Transverse colon (tissue), 4 donors: ENCODE measurements at regions not wholly inside any gene's neighbourhood (a gene's known extent, or its start where the extent isn't known, plus 50 kb on each side); places are given as distances from the start of the nearest gene placed in this dataset.

Source experiments
- DNase-seq: peaks from one replicate; pipeline ENCODE4 v3.0.0-alpha.2; 2019
- H3K27ac ChIP-seq, 4 donors: fragments of 200-600 bp; sonication (generic); 2 replicates each; pipeline ENCODE4 v1.5.1; 2016 to 2018; ENCODE audit warnings: inconsistent platforms in 4 of 4
- H3K27me3 ChIP-seq: fragments of 200-600 bp; sonication (generic); 2 replicates; pipeline ENCODE4 v1.5.1; 2017; ENCODE audit warnings: inconsistent platforms
- H3K36me3 ChIP-seq, 4 donors: fragments of 200-600 bp; sonication (generic); 2 replicates each; pipeline ENCODE4 v1.5.1; 2017 to 2019; ENCODE audit warnings: inconsistent platforms in 4 of 4
- H3K4me1 ChIP-seq, 4 donors: fragments of 200-600 bp; sonication (generic); 2 replicates each; pipeline ENCODE4 v1.5.1; 2017 to 2020; ENCODE audit warnings: inconsistent platforms in 4 of 4
- H3K4me3 ChIP-seq, 4 donors: fragments of 200-600 bp; sonication (generic); 1 replicate in 1 of 4; 2 replicates in 3 of 4; pipeline versions ENCODE4 v1.5.1 to v1.6.1; 2017 to 2019; ENCODE audit warnings: inconsistent platforms in 4 of 4
- H3K9me3 ChIP-seq, 2 donors: fragments of 200-600 bp; sonication (generic); 2 replicates each; pipeline ENCODE4 v1.5.1; 2017 to 2019; ENCODE audit warnings: inconsistent platforms in 2 of 2
- CTCF ChIP-seq, 5 experiments: fragments of 200-600 bp in 3 of 5; fragments of 450-650 bp in 2 of 5; sonication (generic) in 3 of 5; IDR thresholded peaks; 1 replicate in 2 of 5; 2 replicates in 3 of 5; pipeline ENCODE4 v1.5.1; 2016 to 2017; ENCODE audit warnings: antibody characterized with exemption in 5 of 5, inconsistent platforms in 3 of 5, mild to moderate bottlenecking in 2 of 5, moderate library complexity in 1 of 5
- EP300 ChIP-seq: sonication (generic); formaldehyde crosslinking; IDR thresholded peaks from one replicate; pipeline ENCODE4 v1.6.1; 2017; ENCODE audit warnings: antibody characterized with exemption, low read depth
- POLR2A ChIP-seq: fragments of 450-650 bp; IDR thresholded peaks from one replicate; pipeline ENCODE4 v1.6.1; 2016; ENCODE audit warnings: antibody characterized with exemption, mild to moderate bottlenecking, moderate library complexity
- POLR2AphosphoS5 ChIP-seq, 3 donors: sonication (generic); formaldehyde crosslinking; IDR thresholded peaks; one replicate each; pipeline ENCODE4 v1.6.1; 2016; ENCODE audit warnings: antibody characterized with exemption in 3 of 3
- WGBS, 2 donors: methylation state at CpG; one replicate each; pipeline ENCODE4 v1.1.5; 2018; ENCODE audit warnings: low coverage in 1 of 2; 5-methylcytosine and 5-hydroxymethylcytosine counted together
- in situ Hi-C, 4 donors: fragments of 200-750 bp; cut with MboI; loops; one replicate each; pipeline versions ENCODE4 v1.15.0 to v1.15.1; 2017; ENCODE audit warnings: low sequenced_read_pairs in 3 of 4, low pct_ligation_motif_present in 1 of 4, low pct_unique_long_range_greater_than_20kb in 1 of 4
- intact Hi-C: fragments of 100-400 bp; cut with DNase I; formaldehyde crosslinking; loops from one replicate; pipeline ENCODE4 v1.15.1; 2023; ENCODE audit warnings: low total_unique reads

GRCh38 chr9:596703-597102, 244.8 kb upstream of the DMRT1 start:
- WGBS, 2 donors, result 91 to 100% methylated on average over 2 of the region's 2 CpGs
- no peak for DNase-seq
- Histone ChIP-seq H3K4me1 (peaks cover 0 to 9% (median under 1%) of the 10 kb centered on the region in 4 donors), H3K27ac (no peak overlapping the region), H3K4me3 (no peak overlapping the region), H3K9me3 (no peaks in the 10 kb centered on the region), H3K36me3 (no peaks in the 10 kb centered on the region), H3K27me3 (no peaks in the 10 kb centered on the region)
- no peak for TF ChIP-seq EP300
- no peak for TF ChIP-seq POLR2A
- no peak for TF ChIP-seq CTCF (IDR thresholded peaks at IDR 0.05)
- no peak for TF ChIP-seq POLR2AphosphoS5 (IDR thresholded peaks at IDR 0.05)
- in situ Hi-C loops, result no loop called here
- intact Hi-C loops, result no loop called here

DNA sequence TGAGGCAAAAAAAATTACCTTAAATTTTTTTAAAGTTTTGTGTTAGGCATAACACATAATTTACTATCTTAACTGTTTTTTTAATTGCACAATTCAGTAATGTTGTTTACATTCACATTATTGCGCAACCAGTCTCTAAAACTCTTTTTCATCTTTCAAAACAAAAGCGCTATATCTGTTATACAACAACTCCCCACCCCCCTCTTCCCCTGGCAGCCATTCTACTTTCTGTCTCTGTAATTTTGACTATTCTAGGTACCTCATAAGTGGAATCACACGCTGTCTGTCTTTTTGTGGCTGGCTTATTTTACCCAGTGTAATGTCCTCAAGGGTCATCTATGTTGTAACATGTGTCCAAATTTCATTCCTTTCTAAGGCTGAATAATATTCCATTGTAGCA, 241.5 kb upstream of the DMRT1 start:
- H3K9me3 ChIP-seq, result no peaks in the 10 kb centered on the region
- 75 to 88% methylated on average over 3 of the region's 3 CpGs for WGBS, 2 donors
- H3K4me3 ChIP-seq, result no peak overlapping the region
- TF ChIP-seq CTCF (IDR thresholded peaks at IDR 0.05), result no peak
- no peak for TF ChIP-seq POLR2A
- TF ChIP-seq POLR2AphosphoS5 (IDR thresholded peaks at IDR 0.05), result no peak
- TF ChIP-seq EP300, result no peak
- no peak for DNase-seq
- no peaks in the 10 kb centered on the region for H3K4me1 ChIP-seq
- no peaks in the 10 kb centered on the region for H3K36me3 ChIP-seq
- no peaks in the 10 kb centered on the region for H3K27me3 ChIP-seq
- intact Hi-C loops, result no loop called here
- no peak overlapping the region for H3K27ac ChIP-seq
- in situ Hi-C loops, result loop anchor here in 3 of 4 donors (25.0 kb wide), 2 partner anchors 387 to 412 kb away; partner anchors contain the start of gene DMRT3 (in 1 of the 3)

DNA sequence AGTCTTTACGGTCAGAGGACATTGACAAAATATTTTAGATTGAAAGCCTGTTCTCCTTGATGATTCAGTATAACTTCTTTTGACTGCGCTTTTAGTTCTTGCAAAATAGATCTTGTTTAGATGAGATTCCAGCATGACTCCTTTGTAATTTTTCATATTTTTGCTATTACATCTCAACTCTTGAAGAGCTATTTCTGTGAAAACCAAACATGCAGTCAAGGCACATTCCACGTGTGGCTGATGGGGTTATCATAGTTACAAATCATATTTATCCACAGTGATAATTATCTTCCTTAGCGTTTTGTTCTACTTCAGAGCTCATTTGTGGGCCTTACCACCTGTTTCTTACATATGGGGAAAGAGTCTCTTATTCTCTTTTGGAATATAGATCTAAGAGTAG, 238.8 kb upstream of the DMRT1 start:
- WGBS, 2 donors, result 68 to 77% methylated on average over 4 of the region's 4 CpGs
- no peaks in the 10 kb centered on the region for H3K4me1 ChIP-seq
- H3K27ac ChIP-seq, result no peak overlapping the region

GRCh38 chr9:603126-603525, 238.4 kb upstream of the DMRT1 start:
- H3K36me3 ChIP-seq, result no peaks in the 10 kb centered on the region
- TF ChIP-seq CTCF (IDR thresholded peaks at IDR 0.05) (no peak), EP300 (no peak), POLR2AphosphoS5 (IDR thresholded peaks at IDR 0.05) (no peak), POLR2A (no peak)
- no peaks in the 10 kb centered on the region for H3K4me1 ChIP-seq
- no peak for DNase-seq
- no peaks in the 10 kb centered on the region for H3K27me3 ChIP-seq
- in situ Hi-C loops, result loop anchor here in 3 of 4 donors (25.0 kb wide), 2 partner anchors 384 to 409 kb away; partner anchors contain the start of gene DMRT3 (in 1 of the 3)
- H3K27ac ChIP-seq, result no peak overlapping the region
- H3K9me3 ChIP-seq, result no peaks in the 10 kb centered on the region
- intact Hi-C loops, result no loop called here
- no peak overlapping the region for H3K4me3 ChIP-seq
- 74 to 83% methylated on average over 1 to 2 of the region's 2 CpGs for WGBS, 2 donors

More for the DNA sequence above, 238.8 kb upstream of the DMRT1 start:
- no peak for DNase-seq
- Histone ChIP-seq H3K36me3 (no peaks in the 10 kb centered on the region), H3K4me3 (no peak overlapping the region), H3K27me3 (no peaks in the 10 kb centered on the region), H3K9me3 (no peaks in the 10 kb centered on the region)
- intact Hi-C loops (no loop called here), in situ Hi-C loops (loop anchor here in 3 of 4 donors (25.0 kb wide), 2 partner anchors 385 to 410 kb away; partner anchors contain the start of gene DMRT3 (in 1 of the 3))
- TF ChIP-seq POLR2A (no peak), POLR2AphosphoS5 (IDR thresholded peaks at IDR 0.05) (no peak), CTCF (IDR thresholded peaks at IDR 0.05) (no peak), EP300 (no peak)
